Mesodermal cell (in vitro differentiated cells): ENCODE measurements at regions not wholly inside any gene's neighbourhood (a gene's known extent, or its start where the extent isn't known, plus 50 kb on each side); places are given as distances from the start of the nearest gene placed in this dataset.

Source experiments
- H3K27ac ChIP-seq: 2 replicates; pipeline ENCODE4 v1.7.0; 2013; ENCODE audit warnings: mild to moderate bottlenecking, low read depth, low read length, moderate library complexity; ENCODE audit not compliant: severe bottlenecking
- H3K36me3 ChIP-seq: 2 replicates; pipeline ENCODE4 v1.7.1; 2013; ENCODE audit warnings: mild to moderate bottlenecking, low read length, moderate library complexity; ENCODE audit not compliant: control insufficient read depth, insufficient read depth
- H3K4me1 ChIP-seq: one replicate; pipeline ENCODE4 v1.7.1; 2013; ENCODE audit warnings: mild to moderate bottlenecking, low read length; ENCODE audit not compliant: insufficient read depth, control insufficient read depth, poor library complexity, severe bottlenecking
- H3K4me3 ChIP-seq: 2 replicates; pipeline ENCODE4 v1.7.0; 2013; ENCODE audit warnings: low read length, control low read depth, mild to moderate bottlenecking; ENCODE audit not compliant: insufficient read depth, poor library complexity, severe bottlenecking; ENCODE audit errors: extremely low read depth
- H3K9me3 ChIP-seq: 2 replicates; pipeline ENCODE4 v1.7.1; 2013; ENCODE audit warnings: mild to moderate bottlenecking, low read length, moderate library complexity; ENCODE audit not compliant: control insufficient read depth
- WGBS, 2 experiments: methylation state at CpG; one replicate each; pipeline ENCODE4 v1.1.5; 2013; ENCODE audit warnings: missing lambda C conversion rate in 2 of 2; ENCODE audit not compliant: insufficient coverage in 2 of 2; 5-methylcytosine and 5-hydroxymethylcytosine counted together

GRCh38 chr11:104490182-104490581, 326.2 kb upstream of the PDGFD start:
- Histone ChIP-seq H3K36me3 (no peaks in the 10 kb centered on the region), H3K4me3 (no peak overlapping the region), H3K9me3 (peaks cover 36% of the 10 kb centered on the region), H3K27ac (no peak overlapping the region), H3K4me1 (peaks cover 9% of the 10 kb centered on the region)
- WGBS, 2 experiments = 83 to 93% methylated on average over 5 to 6 of the region's 6 CpGs

GRCh38 chr11:104488561-104488960, 324.6 kb upstream of the PDGFD start:
- H3K36me3 ChIP-seq = no peaks in the 10 kb centered on the region
- no peak overlapping the region for H3K4me3 ChIP-seq
- H3K27ac ChIP-seq = no peak overlapping the region
- peaks cover 9% of the 10 kb centered on the region for H3K4me1 ChIP-seq
- H3K9me3 ChIP-seq = peaks cover 36% of the 10 kb centered on the region
- WGBS, 2 experiments = 80% methylated on average over 1 of the region's 3 CpGs; no CpG with 5 or more reads in 1 of the 2 experiments

GRCh38 chr11:104487046-104487806, 323.3 kb upstream of the PDGFD start:
- Histone ChIP-seq H3K4me1 (peaks cover 9% of the 10 kb centered on the region), H3K4me3 (no peak overlapping the region), H3K9me3 (peaks cover 31% of the 10 kb centered on the region), H3K36me3 (no peaks in the 10 kb centered on the region), H3K27ac (peak overlapping the region; percentile 3)
- WGBS, 2 experiments = 75 to 100% methylated on average over 2 of the region's 4 CpGs

- no peak overlapping the region for H3K4me3 ChIP-seq
- 100% methylated on average over 2 of the region's 4 CpGs; no CpG with 5 or more reads in 1 of the 2 experiments for WGBS, 2 experiments
- peak overlapping the region; percentile 6 for H3K27ac ChIP-seq
- H3K4me1 ChIP-seq = peaks cover 9% of the 10 kb centered on the region
- no peaks in the 10 kb centered on the region for H3K36me3 ChIP-seq
- H3K9me3 ChIP-seq = peaks cover 11% of the 10 kb centered on the region
These were observed 321.0 kb upstream of the PDGFD start for GRCh38 chr11:104484804-104485554.

- H3K27ac ChIP-seq = no peak overlapping the region
- WGBS, 2 experiments = 100% methylated on average over 1 of the region's 2 CpGs; no CpG with 5 or more reads in 1 of the 2 experiments
- H3K36me3 ChIP-seq = no peaks in the 10 kb centered on the region
- H3K9me3 ChIP-seq = no peaks in the 10 kb centered on the region
- no peaks in the 10 kb centered on the region for H3K4me1 ChIP-seq
- H3K4me3 ChIP-seq = no peak overlapping the region
These were observed 313.0 kb upstream of the PDGFD start for GRCh38 chr11:104476898-104477297.

- no peaks in the 10 kb centered on the region for H3K36me3 ChIP-seq
- no peaks in the 10 kb centered on the region for H3K4me1 ChIP-seq
- no peaks in the 10 kb centered on the region for H3K9me3 ChIP-seq
- H3K27ac ChIP-seq = no peak overlapping the region
- no peak overlapping the region for H3K4me3 ChIP-seq
These were observed 312.5 kb upstream of the PDGFD start for GRCh38 chr11:104476454-104476853.

- H3K27ac ChIP-seq = no peak overlapping the region
- no peaks in the 10 kb centered on the region for H3K9me3 ChIP-seq
- H3K4me3 ChIP-seq = no peak overlapping the region
- no peaks in the 10 kb centered on the region for H3K4me1 ChIP-seq
- H3K36me3 ChIP-seq = no peaks in the 10 kb centered on the region
These were observed 303.5 kb upstream of the PDGFD start for GRCh38 chr11:104467404-104467803.

- Histone ChIP-seq H3K4me1 (no peaks in the 10 kb centered on the region), H3K4me3 (no peak overlapping the region), H3K27ac (no peak overlapping the region), H3K9me3 (no peaks in the 10 kb centered on the region), H3K36me3 (no peaks in the 10 kb centered on the region)
- 80% methylated on average over 1 of the region's 1 CpG; no CpG with 5 or more reads in 1 of the 2 experiments for WGBS, 2 experiments
These were observed 301.4 kb upstream of the PDGFD start for GRCh38 chr11:104465321-104465720.

GRCh38 chr11:104464691-104465090, 300.7 kb upstream of the PDGFD start:
- no peaks in the 10 kb centered on the region for H3K4me1 ChIP-seq
- no peak overlapping the region for H3K4me3 ChIP-seq
- H3K27ac ChIP-seq = no peak overlapping the region
- H3K9me3 ChIP-seq = no peaks in the 10 kb centered on the region
- H3K36me3 ChIP-seq = no peaks in the 10 kb centered on the region
- no CpG with 5 or more reads among the region's 1 CpG for WGBS, 2 experiments

- H3K27ac ChIP-seq = no peak overlapping the region
- no peak overlapping the region for H3K4me3 ChIP-seq
- no peaks in the 10 kb centered on the region for H3K9me3 ChIP-seq
- no peaks in the 10 kb centered on the region for H3K4me1 ChIP-seq
- WGBS, 2 experiments = 100% methylated on average over 1 of the region's 2 CpGs; no CpG with 5 or more reads in 1 of the 2 experiments
- no peaks in the 10 kb centered on the region for H3K36me3 ChIP-seq
These were observed 298.4 kb upstream of the PDGFD start for GRCh38 chr11:104462341-104462740.
